Mesenchymal stem cell (in vitro differentiated cells and primary cell): ENCODE measurements at regions not wholly inside any gene's neighbourhood (a gene's known extent, or its start where the extent isn't known, plus 50 kb on each side); places are given as distances from the start of the nearest gene placed in this dataset.

Experiments used
- DNase-seq: peaks from one replicate; pipeline ENCODE4 v3.0.0-alpha.2; 2013
- H2AFZ ChIP-seq: one replicate; pipeline ENCODE4 v1.6.1; 2013; ENCODE audit warnings: low read depth, mild to moderate bottlenecking, control low read depth, inconsistent platforms, low read length, moderate library complexity
- H2AK5ac ChIP-seq: 2 replicates; pipeline ENCODE4 v1.6.1; 2013; ENCODE audit warnings: low read length, moderate library complexity, mild to moderate bottlenecking, inconsistent platforms; ENCODE audit not compliant: severe bottlenecking
- H2BK120ac ChIP-seq: one replicate; pipeline ENCODE4 v1.6.1; 2013; ENCODE audit warnings: low read depth, mild to moderate bottlenecking, inconsistent platforms, low read length, moderate library complexity
- H2BK12ac ChIP-seq, 2 experiments: one replicate each; pipeline ENCODE4 v1.6.1; 2013; ENCODE audit warnings: inconsistent platforms in 2 of 2, low read length in 2 of 2, mild to moderate bottlenecking in 2 of 2, moderate library complexity in 2 of 2, control low read depth in 1 of 2
- H2BK15ac ChIP-seq: one replicate; pipeline ENCODE4 v1.6.1; 2013; ENCODE audit warnings: mild to moderate bottlenecking, low read depth, inconsistent platforms; ENCODE audit not compliant: poor library complexity, severe bottlenecking
- H2BK5ac ChIP-seq: 2 replicates; pipeline ENCODE4 v1.6.1; 2013; ENCODE audit warnings: low read depth, mild to moderate bottlenecking, low read length, control low read depth, inconsistent platforms; ENCODE audit not compliant: poor library complexity, severe bottlenecking
- H3K14ac ChIP-seq, 2 experiments: one replicate each; pipeline ENCODE4 v1.6.1; 2013; ENCODE audit warnings: inconsistent platforms in 2 of 2, low read length in 2 of 2, control low read depth in 1 of 2, mild to moderate bottlenecking in 1 of 2, moderate library complexity in 1 of 2
- H3K18ac ChIP-seq, 2 experiments: one replicate each; pipeline ENCODE4 v1.6.1; 2013; ENCODE audit warnings: inconsistent platforms in 2 of 2, low read length in 2 of 2, control low read depth in 1 of 2, low read depth in 1 of 2, mild to moderate bottlenecking in 1 of 2
- H3K23ac ChIP-seq, 2 experiments: one replicate each; pipeline ENCODE4 v1.6.1; 2013; ENCODE audit warnings: inconsistent platforms in 2 of 2, low read length in 2 of 2, mild to moderate bottlenecking in 2 of 2, moderate library complexity in 2 of 2, control low read depth in 1 of 2
- H3K27ac ChIP-seq: 2 replicates; pipeline ENCODE4 v1.5.1; 2013; ENCODE audit warnings: mild to moderate bottlenecking, moderate library complexity, low read length, control low read depth, inconsistent platforms; ENCODE audit not compliant: poor library complexity, severe bottlenecking
- H3K27me3 ChIP-seq, 2 experiments: 2 replicates each; pipeline versions ENCODE4 v1.6.1 to v1.7.0; 2013; ENCODE audit warnings: low read length in 2 of 2, mild to moderate bottlenecking in 2 of 2, moderate library complexity in 2 of 2, control low read depth in 1 of 2, inconsistent platforms in 1 of 2; ENCODE audit not compliant: control insufficient read depth in 1 of 2, insufficient read depth in 1 of 2
- H3K36me3 ChIP-seq, 2 experiments: 2 replicates each; pipeline versions ENCODE4 v1.6.1 to v1.7.0; 2013; ENCODE audit warnings: low read length in 2 of 2, control low read depth in 1 of 2, inconsistent platforms in 1 of 2, low read depth in 1 of 2, mild to moderate bottlenecking in 1 of 2; ENCODE audit not compliant: insufficient read depth in 2 of 2, control insufficient read depth in 1 of 2
- H3K4ac ChIP-seq, 2 experiments: one replicate each; pipeline ENCODE4 v1.6.1; 2013; ENCODE audit warnings: inconsistent platforms in 2 of 2, low read length in 2 of 2, mild to moderate bottlenecking in 2 of 2, moderate library complexity in 2 of 2, control low read depth in 1 of 2, low read depth in 1 of 2
- H3K4me1 ChIP-seq: 2 replicates; pipeline ENCODE4 v1.6.1; 2013; ENCODE audit warnings: low read depth, low read length, control low read depth; ENCODE audit not compliant: control insufficient read depth, insufficient read depth
- H3K4me2 ChIP-seq: 2 replicates; pipeline ENCODE4 v1.6.1; 2013; ENCODE audit warnings: low read length, mild to moderate bottlenecking, inconsistent platforms; ENCODE audit not compliant: poor library complexity, severe bottlenecking
- H3K4me3 ChIP-seq, 2 experiments: 2 replicates each; pipeline versions ENCODE4 v1.5.1 to v1.7.0; 2013; ENCODE audit warnings: low read length in 2 of 2, mild to moderate bottlenecking in 2 of 2, control low read depth in 1 of 2, low read depth in 1 of 2; ENCODE audit not compliant: insufficient read depth in 1 of 2
- H3K79me1 ChIP-seq: replicated peaks from 2 replicates; pipeline ENCODE4 v1.6.1; 2013; ENCODE audit warnings: mild to moderate bottlenecking, control low read depth, low read length, inconsistent platforms; ENCODE audit not compliant: poor library complexity, severe bottlenecking
- H3K9ac ChIP-seq: 2 replicates; pipeline ENCODE4 v1.7.0; 2013; ENCODE audit warnings: mild to moderate bottlenecking, low read length, moderate library complexity
- H3K9me3 ChIP-seq: 2 replicates; pipeline ENCODE4 v1.7.0; 2013; ENCODE audit warnings: mild to moderate bottlenecking, low read length; ENCODE audit not compliant: control insufficient read depth
- H4K8ac ChIP-seq: one replicate; pipeline ENCODE4 v1.6.1; 2013; ENCODE audit warnings: inconsistent platforms, mild to moderate bottlenecking, low read length, moderate library complexity
- H4K91ac ChIP-seq: one replicate; pipeline ENCODE4 v1.6.1; 2013; ENCODE audit warnings: mild to moderate bottlenecking, low read length, inconsistent platforms
- WGBS: methylation state at CpG from one replicate; pipeline ENCODE4 v1.1.7; 2013; ENCODE audit warnings: mixed read lengths; 5-methylcytosine and 5-hydroxymethylcytosine counted together

GRCh38 chr14:29220566-29220965 lies 454.0 kb downstream of the FOXG1 start:
- Histone ChIP-seq H4K91ac (no peak overlapping the region), H2BK15ac (no peak overlapping the region), H3K9me3 (no peaks in the 10 kb centered on the region), H3K36me3 (no peaks in the 10 kb centered on the region), H3K4ac (no peak overlapping the region), H3K79me1 (no peaks in the 10 kb centered on the region), H2AK5ac (no peak overlapping the region), H3K9ac (no peak overlapping the region), H2BK5ac (no peak overlapping the region), H3K27ac (no peak overlapping the region), H3K23ac (no peak overlapping the region), H4K8ac (no peak overlapping the region), H3K18ac (no peak overlapping the region), H3K14ac (no peak overlapping the region), H3K4me3 (no peak overlapping the region), H3K27me3 (no peaks in the 10 kb centered on the region), H3K4me2 (no peak overlapping the region), H3K4me1 (no peaks in the 10 kb centered on the region), H2BK120ac (no peak overlapping the region), H2AFZ (no peak overlapping the region), H2BK12ac (no peak overlapping the region)
- whole genome bisulfite sequencing, result 83% methylated on average over 2 of the region's 3 CpGs
- DNase-seq, result no peak

- no peak overlapping the region for H2BK12ac ChIP-seq
- H3K9ac ChIP-seq, result peak overlapping the region; percentile 26
- no peak overlapping the region for H3K18ac ChIP-seq
- 57% methylated on average over 1 of the region's 1 CpG for WGBS
- no peak overlapping the region for H2AK5ac ChIP-seq
- no peak overlapping the region for H2AFZ ChIP-seq
- H2BK120ac ChIP-seq, result no peak overlapping the region
- H3K4ac ChIP-seq, result no peak overlapping the region
- H3K4me2 ChIP-seq, result no peak overlapping the region
- no peak overlapping the region for H3K27ac ChIP-seq
- no peak overlapping the region for H3K4me3 ChIP-seq
- H3K14ac ChIP-seq, result no peak overlapping the region
- H4K91ac ChIP-seq, result no peak overlapping the region
- no peaks in the 10 kb centered on the region for H3K36me3 ChIP-seq
- no peaks in the 10 kb centered on the region for H3K4me1 ChIP-seq
- H3K27me3 ChIP-seq, result no peaks in the 10 kb centered on the region
- H2BK5ac ChIP-seq, result no peak overlapping the region
- H2BK15ac ChIP-seq, result no peak overlapping the region
- H3K9me3 ChIP-seq, result no peaks in the 10 kb centered on the region
- no peak overlapping the region for H3K23ac ChIP-seq
- no peak for DNase-seq
- no peaks in the 10 kb centered on the region for H3K79me1 ChIP-seq
- H4K8ac ChIP-seq, result no peak overlapping the region
These were observed 455.4 kb downstream of the FOXG1 start for GRCh38 chr14:29222006-29222405.

GRCh38 chr14:29222671-29223268 lies 456.2 kb downstream of the FOXG1 start:
- no peaks in the 10 kb centered on the region for H3K79me1 ChIP-seq
- peak overlapping the region in 1 of 2 experiments; percentile 51 for H3K4me3 ChIP-seq
- H2BK15ac ChIP-seq, result no peak overlapping the region
- H2BK12ac ChIP-seq, result no peak overlapping the region
- no peak overlapping the region for H3K4ac ChIP-seq
- no peaks in the 10 kb centered on the region for H3K9me3 ChIP-seq
- H2AK5ac ChIP-seq, result no peak overlapping the region
- H2BK5ac ChIP-seq, result no peak overlapping the region
- H4K8ac ChIP-seq, result no peak overlapping the region
- H2BK120ac ChIP-seq, result no peak overlapping the region
- whole genome bisulfite sequencing, result 46% methylated on average over 6 of the region's 7 CpGs
- no peak overlapping the region for H3K27ac ChIP-seq
- DNase-seq, result peak; percentile 18
- no peaks in the 10 kb centered on the region for H3K4me1 ChIP-seq
- H2AFZ ChIP-seq, result no peak overlapping the region
- H3K23ac ChIP-seq, result no peak overlapping the region
- H3K9ac ChIP-seq, result peak overlapping the region; percentile 62
- H3K36me3 ChIP-seq, result no peaks in the 10 kb centered on the region
- H3K18ac ChIP-seq, result no peak overlapping the region
- H3K14ac ChIP-seq, result no peak overlapping the region
- no peak overlapping the region for H4K91ac ChIP-seq
- no peak overlapping the region for H3K4me2 ChIP-seq
- H3K27me3 ChIP-seq, result no peaks in the 10 kb centered on the region

GRCh38 chr14:29223947-29224346 lies 457.4 kb downstream of the FOXG1 start:
- Histone ChIP-seq H3K27me3 (no peaks in the 10 kb centered on the region), H3K18ac (no peak overlapping the region), H4K8ac (no peak overlapping the region), H2BK5ac (no peak overlapping the region), H4K91ac (no peak overlapping the region), H2BK120ac (no peak overlapping the region), H3K36me3 (no peaks in the 10 kb centered on the region), H3K4me3 (no peak overlapping the region), H3K4me2 (no peak overlapping the region), H2BK12ac (no peak overlapping the region), H3K14ac (no peak overlapping the region), H3K79me1 (no peaks in the 10 kb centered on the region), H3K23ac (no peak overlapping the region), H3K9ac (no peak overlapping the region), H2AFZ (no peak overlapping the region), H3K27ac (no peak overlapping the region), H2AK5ac (no peak overlapping the region), H3K4me1 (no peaks in the 10 kb centered on the region), H2BK15ac (no peak overlapping the region), H3K9me3 (no peaks in the 10 kb centered on the region), H3K4ac (no peak overlapping the region)
- 81% methylated on average over 2 of the region's 3 CpGs for WGBS
- DNase-seq, result no peak
